Activated B cell treated with CpG ODN at 0.5 μM for 24 hours (primary cell): ENCODE measurements at regions not wholly inside any gene's neighbourhood (a gene's known extent, or its start where the extent isn't known, plus 50 kb on each side); places are given as distances from the start of the nearest gene placed in this dataset.

Experiments
- ATAC-seq: fragments of 200-7000 bp; cut with Tn5 transposase; one replicate; pipeline ENCODE4 v1.10.0; 2021; ENCODE audit warnings: low read depth, mild to moderate bottlenecking, moderate library complexity
- CTCF ChIA-PET: fragments of 350-600 bp; sonication (Branson Sonifier 250); formaldehyde crosslinking; loops from one replicate; lab custom pipeline; 2021; ENCODE audit warnings: antibody characterized with exemption; lab: Charles Lee
- POLR2A ChIA-PET: fragments of 350-600 bp; sonication (Branson Sonifier 250); formaldehyde crosslinking; loops from one replicate; lab custom pipeline; 2021; ENCODE audit warnings: antibody characterized with exemption; lab: Charles Lee
- DNase-seq: peaks from one replicate; pipeline ENCODE4 v3.0.0; 2022
- H3K27ac Mint-ChIP-seq: one replicate; pipeline ENCODE4 v1.8.0; 2020; ENCODE audit warnings: mixed read lengths
- H3K27me3 Mint-ChIP-seq: one replicate; pipeline ENCODE4 v1.8.0; 2021; ENCODE audit warnings: mixed read lengths
- H3K36me3 Mint-ChIP-seq: one replicate; pipeline ENCODE4 v1.8.0; 2021; ENCODE audit warnings: low read depth, mixed read lengths
- H3K4me1 Mint-ChIP-seq: one replicate; pipeline ENCODE4 v1.8.0; 2021; ENCODE audit warnings: mixed read lengths
- H3K4me3 Mint-ChIP-seq: one replicate; pipeline ENCODE4 v1.8.0; 2020; ENCODE audit warnings: mild to moderate bottlenecking, mixed read lengths
- H3K9me3 Mint-ChIP-seq: one replicate; pipeline ENCODE4 v1.8.0; 2020; ENCODE audit warnings: mixed read lengths
- intact Hi-C: fragments of 100-400 bp; cut with micrococcal nuclease; formaldehyde crosslinking; loops from one replicate; pipeline ENCODE4 v1.15.1; 2024
- TF ChIP-seq, protein P1 (sequence below): fragments of 200-600 bp; IDR thresholded peaks from one replicate; pipeline ENCODE4 v1.8.0; 2022; ENCODE audit warnings: antibody characterized with exemption, mild to moderate bottlenecking

DNA sequence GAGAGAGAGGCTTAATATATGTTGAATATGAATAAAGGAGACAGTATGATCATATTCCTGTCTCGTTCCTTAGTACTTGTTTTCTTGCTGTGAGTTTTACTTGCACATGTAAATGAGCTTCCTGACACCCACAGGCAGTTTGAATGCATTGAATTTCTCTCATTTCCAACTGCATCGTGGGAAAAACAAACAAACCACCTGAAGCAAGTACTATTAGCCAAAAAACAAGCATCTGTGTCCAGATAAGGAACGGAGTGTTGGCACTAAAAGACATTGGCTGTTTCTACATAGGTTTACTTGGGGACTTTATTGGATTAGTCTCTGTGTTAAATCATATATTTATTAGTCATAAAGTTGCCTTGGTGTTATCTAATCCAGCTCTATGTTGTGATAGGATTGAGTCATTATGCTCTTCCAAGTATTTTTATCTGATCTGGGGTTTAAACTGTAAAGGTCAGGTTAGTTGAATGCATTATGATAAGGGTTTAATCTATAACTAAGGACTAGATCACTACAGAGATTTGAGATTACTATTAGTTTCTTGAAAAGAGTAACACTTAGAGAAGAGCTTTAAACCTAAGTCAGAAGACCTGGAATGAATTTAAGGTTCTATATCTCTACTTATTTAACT lies 339.0 kb upstream of the SPANXN4 start:
- ChIA-PET CTCF (no interaction called here), POLR2A (no interaction called here)
- ATAC-seq (no peak), DNase-seq (no peak)
- Mint-ChIP-seq H3K36me3 (no peaks in the 10 kb centered on the region), H3K4me3 (no peak overlapping the region), H3K27me3 (no peaks in the 10 kb centered on the region), H3K9me3 (no peaks in the 10 kb centered on the region), H3K4me1 (no peaks in the 10 kb centered on the region), H3K27ac (no peak overlapping the region)
- TF ChIP-seq, protein P1, sequence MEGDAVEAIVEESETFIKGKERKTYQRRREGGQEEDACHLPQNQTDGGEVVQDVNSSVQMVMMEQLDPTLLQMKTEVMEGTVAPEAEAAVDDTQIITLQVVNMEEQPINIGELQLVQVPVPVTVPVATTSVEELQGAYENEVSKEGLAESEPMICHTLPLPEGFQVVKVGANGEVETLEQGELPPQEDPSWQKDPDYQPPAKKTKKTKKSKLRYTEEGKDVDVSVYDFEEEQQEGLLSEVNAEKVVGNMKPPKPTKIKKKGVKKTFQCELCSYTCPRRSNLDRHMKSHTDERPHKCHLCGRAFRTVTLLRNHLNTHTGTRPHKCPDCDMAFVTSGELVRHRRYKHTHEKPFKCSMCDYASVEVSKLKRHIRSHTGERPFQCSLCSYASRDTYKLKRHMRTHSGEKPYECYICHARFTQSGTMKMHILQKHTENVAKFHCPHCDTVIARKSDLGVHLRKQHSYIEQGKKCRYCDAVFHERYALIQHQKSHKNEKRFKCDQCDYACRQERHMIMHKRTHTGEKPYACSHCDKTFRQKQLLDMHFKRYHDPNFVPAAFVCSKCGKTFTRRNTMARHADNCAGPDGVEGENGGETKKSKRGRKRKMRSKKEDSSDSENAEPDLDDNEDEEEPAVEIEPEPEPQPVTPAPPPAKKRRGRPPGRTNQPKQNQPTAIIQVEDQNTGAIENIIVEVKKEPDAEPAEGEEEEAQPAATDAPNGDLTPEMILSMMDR, result no peak
- intact Hi-C loops, result no loop called here

DNA sequence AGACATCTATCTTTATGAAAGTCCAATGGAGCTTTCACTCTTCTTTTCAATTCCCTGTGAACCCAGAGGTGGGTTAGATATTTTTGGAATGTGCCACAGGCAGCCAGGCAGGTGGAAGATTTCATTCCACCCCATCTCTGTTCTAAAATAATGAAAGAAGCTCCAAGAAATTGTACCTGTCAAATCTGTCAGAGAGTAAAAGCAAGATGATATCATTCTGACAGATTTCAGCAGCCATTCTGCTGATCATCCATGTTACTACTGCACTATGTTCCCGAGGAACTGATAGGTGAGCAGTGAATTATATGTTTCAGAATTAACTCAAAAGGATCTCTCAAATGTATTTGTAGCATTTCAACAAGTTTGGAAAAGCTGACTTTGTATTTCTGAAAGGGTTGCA lies 339.5 kb upstream of the SPANXN4 start:
- DNase-seq (no peak), ATAC-seq (no peak)
- Mint-ChIP-seq H3K27me3 (no peaks in the 10 kb centered on the region), H3K4me3 (no peak overlapping the region), H3K36me3 (no peaks in the 10 kb centered on the region), H3K27ac (no peak overlapping the region), H3K4me1 (no peaks in the 10 kb centered on the region), H3K9me3 (no peaks in the 10 kb centered on the region)
- TF ChIP-seq, protein P1, result no peak
- ChIA-PET CTCF (no interaction called here), POLR2A (no interaction called here)
- intact Hi-C loops, result no loop called here

DNA sequence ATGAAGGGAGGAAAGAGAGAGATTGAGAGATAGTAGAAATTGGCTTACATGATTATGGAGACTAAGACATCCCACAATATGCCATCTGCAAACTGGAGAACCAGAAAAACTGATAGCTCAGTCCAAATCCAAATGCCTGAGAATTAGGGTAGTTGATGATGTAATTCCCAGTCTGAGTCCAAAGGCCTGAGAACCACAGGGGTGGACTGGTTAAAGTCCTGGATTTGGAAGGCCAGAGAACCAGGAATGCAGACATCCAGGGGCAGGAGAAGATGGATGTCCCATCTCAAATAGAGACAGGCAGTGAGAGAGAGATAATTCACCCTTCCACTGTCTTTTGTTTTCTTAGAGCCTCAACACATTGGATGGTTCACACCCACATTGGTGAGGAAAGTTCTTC lies 345.7 kb upstream of the SPANXN4 start:
- Mint-ChIP-seq H3K4me1 (no peaks in the 10 kb centered on the region), H3K4me3 (no peak overlapping the region), H3K27me3 (no peaks in the 10 kb centered on the region), H3K27ac (no peak overlapping the region), H3K9me3 (peaks cover 3% of the 10 kb centered on the region), H3K36me3 (no peaks in the 10 kb centered on the region)
- TF ChIP-seq, protein P1, result no peak
- DNase-seq (no peak), ATAC-seq (no peak)
- ChIA-PET CTCF (no interaction called here), POLR2A (no interaction called here)
- intact Hi-C loops, result no loop called here

DNA sequence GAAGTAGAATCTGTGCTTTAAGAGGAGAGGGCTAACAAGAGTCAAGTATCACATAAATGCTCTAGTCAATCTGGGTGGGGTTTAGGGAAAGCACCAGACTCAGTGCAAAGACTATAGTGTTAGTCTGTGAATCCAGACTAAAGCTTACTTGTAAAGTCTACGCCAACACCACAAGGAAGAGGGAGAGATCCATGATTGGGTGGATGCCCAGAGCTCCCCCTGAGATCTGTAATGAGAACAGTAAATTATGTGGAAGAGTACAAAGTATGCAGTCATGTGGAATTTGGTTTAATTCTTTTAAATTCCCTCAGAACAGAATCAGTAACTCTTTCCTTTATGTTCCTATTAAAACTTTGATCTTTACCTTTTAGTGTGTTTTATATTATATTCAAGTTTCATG lies 354.7 kb upstream of the SPANXN4 start:
- intact Hi-C loops, result no loop called here
- H3K27ac Mint-ChIP-seq, result no peak overlapping the region
- no peaks in the 10 kb centered on the region for H3K27me3 Mint-ChIP-seq
- ATAC-seq (no peak), DNase-seq (no peak)
- CTCF ChIA-PET, result interaction anchor here (0.6 kb wide), 1 partner anchor 1297 kb away, joined by 4 read pairs; no protein-coding TSS in a partner anchor
- peaks cover 7% of the 10 kb centered on the region for H3K9me3 Mint-ChIP-seq
- H3K4me3 Mint-ChIP-seq, result no peak overlapping the region
- TF ChIP-seq, protein P1, result no peak
- POLR2A ChIA-PET, result no interaction called here
- H3K36me3 Mint-ChIP-seq, result no peaks in the 10 kb centered on the region
- no peaks in the 10 kb centered on the region for H3K4me1 Mint-ChIP-seq

DNA sequence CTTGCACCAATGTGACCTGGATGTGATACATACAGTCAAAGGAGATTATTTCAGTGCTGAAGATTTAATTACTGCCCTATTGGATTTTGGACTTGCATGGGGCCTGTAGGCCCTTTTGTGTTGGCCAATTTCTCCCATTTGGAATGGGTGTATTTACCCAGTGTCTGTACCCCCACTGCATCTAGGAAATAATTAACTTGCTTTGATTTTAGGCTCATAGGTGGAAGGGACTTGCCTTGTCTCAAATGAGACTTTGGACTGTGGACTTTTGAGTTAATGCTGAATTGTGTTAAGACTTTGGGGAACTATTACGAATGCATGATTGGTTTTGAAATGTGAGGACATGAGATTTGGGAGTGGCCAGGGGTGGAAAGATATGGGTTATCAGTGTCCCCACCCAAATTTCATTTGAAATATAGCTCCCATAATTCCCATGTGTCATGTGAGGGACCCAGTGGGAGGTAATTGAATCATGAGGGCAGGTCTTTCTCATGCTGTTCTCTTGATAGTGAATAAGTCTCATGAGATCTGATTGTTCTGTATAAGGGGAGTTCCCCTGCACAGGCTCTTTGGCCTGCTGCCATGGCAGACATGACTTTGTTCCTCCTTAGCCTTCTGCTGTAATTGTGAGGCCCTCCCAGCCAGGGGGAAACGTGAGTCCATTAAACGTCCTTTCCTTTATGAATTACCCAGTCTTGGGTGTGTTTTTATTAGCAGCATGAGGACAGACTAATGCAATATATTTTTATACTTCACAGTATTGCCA lies 362.2 kb upstream of the SPANXN4 start:
- Mint-ChIP-seq H3K9me3 (peaks cover 4% of the 10 kb centered on the region), H3K36me3 (no peaks in the 10 kb centered on the region), H3K4me3 (no peak overlapping the region), H3K4me1 (no peaks in the 10 kb centered on the region), H3K27me3 (no peaks in the 10 kb centered on the region), H3K27ac (no peak overlapping the region)
- DNase-seq (no peak), ATAC-seq (no peak)
- intact Hi-C loops, result no loop called here
- TF ChIP-seq, protein P1, result no peak
- ChIA-PET CTCF (no interaction called here), POLR2A (no interaction called here)
